Liver (tissue), 8 donors: ENCODE measurements at regions not wholly inside any gene's neighbourhood (a gene's known extent, or its start where the extent isn't known, plus 50 kb on each side); places are given as distances from the start of the nearest gene placed in this dataset.

Experiments
- DNase-seq: peaks from one replicate; pipeline ENCODE4 v3.0.0-alpha.2; 2017; ENCODE audit warnings: low spot score
- H3K27ac ChIP-seq, 2 donors: one replicate each; pipeline ENCODE4 v1.7.0; 2013; ENCODE audit warnings: inconsistent platforms in 2 of 2, low read length in 2 of 2, control low read depth in 1 of 2, low read depth in 1 of 2, mild to moderate bottlenecking in 1 of 2
- H3K27me3 ChIP-seq, 4 donors: one replicate each; pipeline versions ENCODE4 v1.6.1 to v1.7.0; 2013; ENCODE audit warnings: low read length in 3 of 4, inconsistent platforms in 1 of 4, mild to moderate bottlenecking in 1 of 4, moderate library complexity in 1 of 4; ENCODE audit not compliant: control insufficient read depth in 4 of 4, insufficient read depth in 4 of 4
- H3K36me3 ChIP-seq, 4 donors: one replicate each; pipeline versions ENCODE4 v1.6.1 to v1.7.0; 2013; ENCODE audit warnings: low read length in 3 of 4, mild to moderate bottlenecking in 3 of 4, low read depth in 1 of 4, moderate library complexity in 1 of 4; ENCODE audit not compliant: control insufficient read depth in 4 of 4, insufficient read depth in 3 of 4
- H3K4me1 ChIP-seq, 4 donors: one replicate each; pipeline versions ENCODE4 v1.6.1 to v1.7.0; 2013; ENCODE audit warnings: low read length in 3 of 4, mild to moderate bottlenecking in 3 of 4, moderate library complexity in 1 of 4; ENCODE audit not compliant: control insufficient read depth in 4 of 4, insufficient read depth in 4 of 4
- H3K4me3 ChIP-seq, 3 donors: one replicate each; pipeline versions ENCODE4 v1.6.1 to v1.7.0; 2013; ENCODE audit warnings: low read length in 3 of 3, control low read depth in 1 of 3, low read depth in 1 of 3, mild to moderate bottlenecking in 1 of 3
- H3K9ac ChIP-seq, 2 donors: one replicate each; pipeline ENCODE4 v1.7.0; 2013; ENCODE audit warnings: low read length in 2 of 2, mild to moderate bottlenecking in 2 of 2, moderate library complexity in 2 of 2, control low read depth in 1 of 2, low read depth in 1 of 2
- H3K9me3 ChIP-seq, 4 donors: one replicate each; pipeline versions ENCODE4 v1.6.1 to v1.7.0; 2013; ENCODE audit warnings: low read length in 3 of 4; ENCODE audit not compliant: control insufficient read depth in 4 of 4
- FOXA2 ChIP-seq: IDR thresholded peaks from 2 replicates; pipeline ENCODE4 v1.6.1; 2016; ENCODE audit warnings: antibody characterized with exemption
- NR2F2 ChIP-seq: IDR thresholded peaks from 2 replicates; pipeline ENCODE4 v1.6.1; 2016; ENCODE audit warnings: antibody characterized with exemption
- RAD21 ChIP-seq, 2 donors: IDR thresholded peaks; 2 replicates each; pipeline ENCODE4 v1.6.1; 2016; ENCODE audit warnings: antibody characterized with exemption in 2 of 2, mild to moderate bottlenecking in 2 of 2
- RXRA ChIP-seq, 2 donors: IDR thresholded peaks; 2 replicates each; pipeline ENCODE4 v1.6.1; 2017 to 2018; ENCODE audit warnings: antibody characterized with exemption in 2 of 2, mild to moderate bottlenecking in 1 of 2
- WGBS: extraction: QIAGEN DNeasy Blood & Tissue Kit; methylation state at CpG from one replicate; pipeline ENCODE4 v1.1.7; 2013; 5-methylcytosine and 5-hydroxymethylcytosine counted together
- TF ChIP-seq, protein P1 (sequence below): IDR thresholded peaks from 2 replicates; pipeline ENCODE4 v1.6.1; 2016; ENCODE audit warnings: antibody characterized with exemption, mild to moderate bottlenecking
- TF ChIP-seq, protein P2 (sequence below): IDR thresholded peaks from 2 replicates; pipeline ENCODE4 v1.6.1; 2016; ENCODE audit warnings: antibody characterized with exemption
- TF ChIP-seq, protein P3 (sequence below): fragments of 150-350 bp; IDR thresholded peaks from 2 replicates; pipeline ENCODE4 v1.5.1; 2017; ENCODE audit warnings: improper control_type of control experiment, low read depth, low read length; ENCODE audit not compliant: missing input control
- donor health status: healthy.
- donor health status: healthy.
- donor health status: healthy.
- donor health status: healthy.
- donor health status: healthy.

DNA sequence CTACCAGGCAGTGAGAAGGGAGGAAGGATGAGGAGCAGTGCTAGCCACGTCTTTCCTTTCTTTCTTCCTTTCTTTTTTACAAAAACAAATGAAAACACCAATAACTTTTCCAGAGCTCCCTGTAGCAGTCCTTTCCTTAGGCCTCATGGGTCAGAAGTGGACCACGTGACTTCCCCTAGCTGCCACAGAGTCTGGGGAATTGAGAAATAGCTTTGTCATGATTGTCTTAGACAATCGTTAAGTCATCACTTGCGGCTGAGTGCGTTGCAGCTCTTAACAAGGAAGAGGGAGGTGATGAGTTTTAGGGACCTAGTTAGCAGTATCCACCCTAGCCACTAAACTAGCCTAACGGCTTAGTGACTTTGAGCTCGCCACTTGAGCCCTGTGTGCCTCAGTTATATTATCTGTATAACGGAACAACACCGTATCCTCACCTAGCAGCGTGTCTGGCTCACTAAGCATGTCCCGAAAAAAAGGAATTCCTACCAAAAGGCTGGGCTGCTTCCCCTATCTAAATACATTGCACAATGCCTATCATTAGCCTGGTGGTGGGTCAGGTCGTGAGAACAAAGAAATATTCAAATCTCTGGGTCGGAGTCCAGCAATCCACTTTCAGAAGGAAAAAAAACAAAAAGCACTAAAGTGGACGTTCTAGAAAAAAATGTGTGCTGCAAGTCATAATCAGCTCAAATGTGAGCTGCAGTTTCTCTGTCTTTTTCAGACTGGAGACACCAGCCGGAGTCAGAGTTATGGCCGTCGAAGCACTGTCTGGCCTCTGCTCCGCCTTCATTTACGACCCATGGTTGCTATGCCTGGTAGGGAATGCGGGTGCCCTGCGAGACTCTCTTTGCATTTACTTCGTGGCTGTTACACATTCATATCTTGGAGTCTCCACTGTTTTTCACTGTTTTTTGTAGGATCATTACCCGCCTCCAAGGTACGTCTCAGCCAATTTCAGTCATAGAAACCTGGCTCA lies 338.5 kb upstream of the FOXK1 start:
- Histone ChIP-seq H3K27me3 (no peaks in the 10 kb centered on the region), H3K9me3 (peaks cover 0 to 5% (median 3%) of the 10 kb centered on the region in 4 donors), H3K4me3 (no peak overlapping the region), H3K9ac (no peak overlapping the region), H3K36me3 (no peaks in the 10 kb centered on the region), H3K27ac (no peak overlapping the region), H3K4me1 (no peaks in the 10 kb centered on the region)
- DNase-seq, result no peak
- TF ChIP-seq FOXA2 (no peak), NR2F2 (no peak)
- TF ChIP-seq, protein P1, sequence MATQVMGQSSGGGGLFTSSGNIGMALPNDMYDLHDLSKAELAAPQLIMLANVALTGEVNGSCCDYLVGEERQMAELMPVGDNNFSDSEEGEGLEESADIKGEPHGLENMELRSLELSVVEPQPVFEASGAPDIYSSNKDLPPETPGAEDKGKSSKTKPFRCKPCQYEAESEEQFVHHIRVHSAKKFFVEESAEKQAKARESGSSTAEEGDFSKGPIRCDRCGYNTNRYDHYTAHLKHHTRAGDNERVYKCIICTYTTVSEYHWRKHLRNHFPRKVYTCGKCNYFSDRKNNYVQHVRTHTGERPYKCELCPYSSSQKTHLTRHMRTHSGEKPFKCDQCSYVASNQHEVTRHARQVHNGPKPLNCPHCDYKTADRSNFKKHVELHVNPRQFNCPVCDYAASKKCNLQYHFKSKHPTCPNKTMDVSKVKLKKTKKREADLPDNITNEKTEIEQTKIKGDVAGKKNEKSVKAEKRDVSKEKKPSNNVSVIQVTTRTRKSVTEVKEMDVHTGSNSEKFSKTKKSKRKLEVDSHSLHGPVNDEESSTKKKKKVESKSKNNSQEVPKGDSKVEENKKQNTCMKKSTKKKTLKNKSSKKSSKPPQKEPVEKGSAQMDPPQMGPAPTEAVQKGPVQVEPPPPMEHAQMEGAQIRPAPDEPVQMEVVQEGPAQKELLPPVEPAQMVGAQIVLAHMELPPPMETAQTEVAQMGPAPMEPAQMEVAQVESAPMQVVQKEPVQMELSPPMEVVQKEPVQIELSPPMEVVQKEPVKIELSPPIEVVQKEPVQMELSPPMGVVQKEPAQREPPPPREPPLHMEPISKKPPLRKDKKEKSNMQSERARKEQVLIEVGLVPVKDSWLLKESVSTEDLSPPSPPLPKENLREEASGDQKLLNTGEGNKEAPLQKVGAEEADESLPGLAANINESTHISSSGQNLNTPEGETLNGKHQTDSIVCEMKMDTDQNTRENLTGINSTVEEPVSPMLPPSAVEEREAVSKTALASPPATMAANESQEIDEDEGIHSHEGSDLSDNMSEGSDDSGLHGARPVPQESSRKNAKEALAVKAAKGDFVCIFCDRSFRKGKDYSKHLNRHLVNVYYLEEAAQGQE, result no peak
- WGBS, result 78% methylated on average over 24 of the region's 24 CpGs

DNA sequence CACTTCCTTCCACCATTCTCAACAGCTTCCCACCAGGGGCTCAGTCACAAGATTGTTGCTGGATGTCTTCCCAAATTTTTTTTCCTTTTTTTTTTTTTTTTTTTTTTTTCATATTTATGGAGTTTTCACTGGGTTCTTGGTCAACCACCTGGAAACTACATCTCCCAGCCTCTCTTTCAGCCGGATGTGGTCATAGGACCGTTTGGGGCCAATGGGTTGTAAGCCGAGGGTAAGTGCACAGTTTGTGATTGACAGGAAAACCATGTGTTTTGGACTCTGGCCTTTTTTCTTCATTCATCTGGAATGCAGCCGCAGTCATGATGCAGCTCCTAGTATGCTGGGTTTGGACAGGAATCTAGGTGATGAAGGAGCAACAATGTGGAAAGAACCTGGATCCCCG lies 337.1 kb upstream of the FOXK1 start:
- no peak overlapping the region for H3K9ac ChIP-seq
- no peaks in the 10 kb centered on the region for H3K4me1 ChIP-seq
- H3K9me3 ChIP-seq, result peaks cover 0 to 4% (median under 1%) of the 10 kb centered on the region in 4 donors
- no peaks in the 10 kb centered on the region for H3K36me3 ChIP-seq
- no peaks in the 10 kb centered on the region for H3K27me3 ChIP-seq
- TF ChIP-seq RXRA (IDR thresholded peaks at IDR 0.05) (no peak), NR2F2 (no peak), FOXA2 (no peak), RAD21 (IDR thresholded peaks at IDR 0.05) (no peak)
- TF ChIP-seq, protein P2, sequence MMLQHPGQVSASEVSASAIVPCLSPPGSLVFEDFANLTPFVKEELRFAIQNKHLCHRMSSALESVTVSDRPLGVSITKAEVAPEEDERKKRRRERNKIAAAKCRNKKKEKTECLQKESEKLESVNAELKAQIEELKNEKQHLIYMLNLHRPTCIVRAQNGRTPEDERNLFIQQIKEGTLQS, result no peak
- TF ChIP-seq, protein P3, sequence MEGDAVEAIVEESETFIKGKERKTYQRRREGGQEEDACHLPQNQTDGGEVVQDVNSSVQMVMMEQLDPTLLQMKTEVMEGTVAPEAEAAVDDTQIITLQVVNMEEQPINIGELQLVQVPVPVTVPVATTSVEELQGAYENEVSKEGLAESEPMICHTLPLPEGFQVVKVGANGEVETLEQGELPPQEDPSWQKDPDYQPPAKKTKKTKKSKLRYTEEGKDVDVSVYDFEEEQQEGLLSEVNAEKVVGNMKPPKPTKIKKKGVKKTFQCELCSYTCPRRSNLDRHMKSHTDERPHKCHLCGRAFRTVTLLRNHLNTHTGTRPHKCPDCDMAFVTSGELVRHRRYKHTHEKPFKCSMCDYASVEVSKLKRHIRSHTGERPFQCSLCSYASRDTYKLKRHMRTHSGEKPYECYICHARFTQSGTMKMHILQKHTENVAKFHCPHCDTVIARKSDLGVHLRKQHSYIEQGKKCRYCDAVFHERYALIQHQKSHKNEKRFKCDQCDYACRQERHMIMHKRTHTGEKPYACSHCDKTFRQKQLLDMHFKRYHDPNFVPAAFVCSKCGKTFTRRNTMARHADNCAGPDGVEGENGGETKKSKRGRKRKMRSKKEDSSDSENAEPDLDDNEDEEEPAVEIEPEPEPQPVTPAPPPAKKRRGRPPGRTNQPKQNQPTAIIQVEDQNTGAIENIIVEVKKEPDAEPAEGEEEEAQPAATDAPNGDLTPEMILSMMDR, result no peak
- TF ChIP-seq, protein P1, result no peak
- 81% methylated on average over 5 of the region's 5 CpGs for WGBS
- H3K4me3 ChIP-seq, result no peak overlapping the region
- H3K27ac ChIP-seq, result no peak overlapping the region
- no peak for DNase-seq
